Upper lobe of left lung (tissue), 4 donors: ENCODE measurements at regions not wholly inside any gene's neighbourhood (a gene's known extent, or its start where the extent isn't known, plus 50 kb on each side); places are given as distances from the start of the nearest gene placed in this dataset.

ENCODE experiments used
- CTCF ChIP-seq, 6 experiments: fragments of 450-650 bp in 4 of 6; fragments of 200-600 bp in 2 of 6; sonication (generic) in 2 of 6; IDR thresholded peaks; one replicate each; pipeline ENCODE4 v1.5.1; 2016 to 2019; ENCODE audit warnings: antibody characterized with exemption in 6 of 6
- EP300 ChIP-seq, 4 donors: sonication (generic); formaldehyde crosslinking; IDR thresholded peaks; one replicate each; pipeline ENCODE4 v1.5.1; 2017; ENCODE audit warnings: antibody characterized with exemption in 4 of 4, control low read depth in 2 of 4
- POLR2A ChIP-seq, 4 donors: fragments of 450-650 bp; IDR thresholded peaks; one replicate each; pipeline ENCODE4 v1.5.1; 2016 to 2017; ENCODE audit warnings: antibody characterized with exemption in 4 of 4, mild to moderate bottlenecking in 2 of 4
- POLR2AphosphoS5 ChIP-seq, 2 donors: sonication (generic); formaldehyde crosslinking; IDR thresholded peaks; one replicate each; pipeline ENCODE4 v1.5.1; 2017; ENCODE audit warnings: antibody characterized with exemption in 2 of 2

- TF ChIP-seq POLR2AphosphoS5 (IDR thresholded peaks at IDR 0.05) (no peak), EP300 (IDR thresholded peaks at IDR 0.05) (no peak), POLR2A (IDR thresholded peaks at IDR 0.05) (no peak), CTCF (IDR thresholded peaks at IDR 0.05) (no peak)
Measured at GRCh38 chr14:51356381-51356780, 116.3 kb downstream of the TMX1 start.
